HFFc6 (cell line): ENCODE measurements at regions not wholly inside any gene's neighbourhood (a gene's known extent, or its start where the extent isn't known, plus 50 kb on each side); places are given as distances from the start of the nearest gene placed in this dataset.

Source experiments
- DNase-seq: peaks from one replicate; pipeline ENCODE4 v3.0.0-alpha.2; 2018
- H3K27ac Mint-ChIP-seq: 2 replicates; pipeline ENCODE4 v1.8.0; 2020; ENCODE audit warnings: mild to moderate bottlenecking, mixed read lengths
- H3K27me3 Mint-ChIP-seq: 2 replicates; pipeline ENCODE4 v1.8.0; 2021; ENCODE audit warnings: mild to moderate bottlenecking, moderate library complexity, mixed read lengths; ENCODE audit not compliant: insufficient read depth
- H3K36me3 Mint-ChIP-seq: 2 replicates; pipeline ENCODE4 v1.8.0; 2021; ENCODE audit warnings: low read depth, mixed read lengths
- H3K4me1 Mint-ChIP-seq: 2 replicates; pipeline ENCODE4 v1.8.0; 2020; ENCODE audit warnings: low read depth, mixed read lengths
- H3K4me3 Mint-ChIP-seq: 2 replicates; pipeline ENCODE4 v1.8.0; 2020; ENCODE audit warnings: mild to moderate bottlenecking, moderate library complexity, mixed read lengths
- H3K9me3 Mint-ChIP-seq: 2 replicates; pipeline ENCODE4 v1.8.0; 2020; ENCODE audit warnings: mild to moderate bottlenecking, mixed read lengths
- CTCF ChIP-seq: fragments of 200-600 bp; sonication (generic); IDR thresholded peaks from 2 replicates; pipeline ENCODE4 v1.5.0; 2021; ENCODE audit warnings: antibody characterized with exemption, mild to moderate bottlenecking

GRCh38 chr11:29018631-29019030, 910.4 kb downstream of the METTL15 start:
- DNase-seq = peak; percentile 86
- peak; percentile 53 for TF ChIP-seq CTCF
- H3K36me3 Mint-ChIP-seq = peaks cover 5% of the 10 kb centered on the region; the same call in 1 of the 2 replicates
- peaks cover 58% of the 10 kb centered on the region for H3K4me1 Mint-ChIP-seq
- peak overlapping the region; percentile 60 for H3K4me3 Mint-ChIP-seq
- 0 out of 2 replicates have a peak, but pooled peaks cover 3% of the 10 kb centered on the region for H3K9me3 Mint-ChIP-seq
- peak overlapping the region; percentile 80 for H3K27ac Mint-ChIP-seq
- peaks cover 1% of the 10 kb centered on the region for H3K27me3 Mint-ChIP-seq

GRCh38 chr11:29017941-29018340, 909.8 kb downstream of the METTL15 start:
- Mint-ChIP-seq H3K9me3 (0 out of 2 replicates have a peak, but pooled peaks cover 3% of the 10 kb centered on the region), H3K27ac (no peak overlapping the region), H3K4me1 (peaks cover 51% of the 10 kb centered on the region)

GRCh38 chr11:29012507-29012906, 904.3 kb downstream of the METTL15 start:
- Mint-ChIP-seq H3K27ac (no peak overlapping the region), H3K9me3 (0 out of 2 replicates have a peak, but pooled peaks cover 3% of the 10 kb centered on the region), H3K36me3 (peaks cover 5% of the 10 kb centered on the region; the same call in 1 of the 2 replicates), H3K4me3 (no peak overlapping the region), H3K27me3 (no peaks in the 10 kb centered on the region), H3K4me1 (peaks cover 32% of the 10 kb centered on the region)
- no peak for TF ChIP-seq CTCF
- no peak for DNase-seq

More at GRCh38 chr11:29017941-29018340, 909.8 kb downstream of the METTL15 start:
- peaks cover 1% of the 10 kb centered on the region for H3K27me3 Mint-ChIP-seq
- no peak overlapping the region for H3K4me3 Mint-ChIP-seq
- H3K36me3 Mint-ChIP-seq = peaks cover 5% of the 10 kb centered on the region; the same call in 1 of the 2 replicates
- TF ChIP-seq CTCF = no peak
- DNase-seq = no peak

- Mint-ChIP-seq H3K4me3 (no peak overlapping the region), H3K36me3 (peaks cover 6% of the 10 kb centered on the region), H3K27ac (no peak overlapping the region; the same call in 1 of the 2 replicates), H3K27me3 (no peaks in the 10 kb centered on the region), H3K4me1 (peaks cover 55% of the 10 kb centered on the region), H3K9me3 (no peaks in the 10 kb centered on the region)
- TF ChIP-seq CTCF = no peak
- peak; percentile 29 for DNase-seq
Measured at GRCh38 chr11:29009426-29009825, 901.2 kb downstream of the METTL15 start.

- TF ChIP-seq CTCF = no peak
- no peak for DNase-seq
- peaks cover 59% of the 10 kb centered on the region for H3K4me1 Mint-ChIP-seq
- H3K27me3 Mint-ChIP-seq = no peaks in the 10 kb centered on the region
- no peak overlapping the region for H3K27ac Mint-ChIP-seq
- H3K4me3 Mint-ChIP-seq = no peak overlapping the region
- peaks cover 6% of the 10 kb centered on the region for H3K36me3 Mint-ChIP-seq
- no peaks in the 10 kb centered on the region for H3K9me3 Mint-ChIP-seq
Measured at GRCh38 chr11:29008481-29008880, 900.3 kb downstream of the METTL15 start.

- no peak overlapping the region for H3K27ac Mint-ChIP-seq
- TF ChIP-seq CTCF = no peak
- peaks cover 6% of the 10 kb centered on the region for H3K36me3 Mint-ChIP-seq
- DNase-seq = no peak
- peaks cover 53% of the 10 kb centered on the region for H3K4me1 Mint-ChIP-seq
- no peak overlapping the region for H3K4me3 Mint-ChIP-seq
- no peaks in the 10 kb centered on the region for H3K9me3 Mint-ChIP-seq
- no peaks in the 10 kb centered on the region for H3K27me3 Mint-ChIP-seq
Measured at GRCh38 chr11:29006668-29007067, 898.5 kb downstream of the METTL15 start.
